Neural cell (in vitro differentiated cells): ENCODE measurements at regions not wholly inside any gene's neighbourhood (a gene's known extent, or its start where the extent isn't known, plus 50 kb on each side); places are given as distances from the start of the nearest gene placed in this dataset.

Source experiments
- EP300 ChIP-seq: fragments of 450-650 bp; conservative IDR thresholded peaks from 2 replicates; pipeline ENCODE4 v1.6.1; 2014; ENCODE audit warnings: antibody characterized with exemption, mild to moderate bottlenecking, moderate library complexity; ENCODE audit not compliant: poor library complexity, severe bottlenecking
- EZH2 ChIP-seq: fragments of 200-600, 300-800 bp; shearing (Covaris generic), sonication (generic); IDR thresholded peaks from 2 replicates; pipeline ENCODE4 v1.6.1; 2014; ENCODE audit warnings: antibody characterized with exemption, low read length, borderline replicate concordance, mild to moderate bottlenecking; ENCODE audit not compliant: insufficient read depth, poor library complexity, severe bottlenecking
- MXI1 ChIP-seq: fragments of 450-650 bp; conservative IDR thresholded peaks from 2 replicates; pipeline ENCODE4 v1.6.1; 2014; ENCODE audit warnings: antibody characterized with exemption, mild to moderate bottlenecking; ENCODE audit not compliant: poor library complexity, severe bottlenecking
- POLR2AphosphoS5 ChIP-seq: IDR thresholded peaks from 2 replicates; pipeline ENCODE4 v1.6.1; 2012
- RAD21 ChIP-seq: fragments of 450-650 bp; conservative IDR thresholded peaks from 2 replicates; pipeline ENCODE4 v1.6.1; 2014; ENCODE audit warnings: antibody characterized with exemption, mild to moderate bottlenecking, moderate library complexity
- TF ChIP-seq, protein P1 (sequence below): IDR thresholded peaks from 2 replicates; pipeline ENCODE4 v1.6.1; 2012; ENCODE audit warnings: borderline replicate concordance
- TF ChIP-seq, protein P2 (sequence below): fragments of 450-650 bp; IDR thresholded peaks from 2 replicates; pipeline ENCODE4 v1.5.1; 2014; ENCODE audit warnings: antibody characterized with exemption, mild to moderate bottlenecking, moderate library complexity; ENCODE audit not compliant: poor library complexity, severe bottlenecking

DNA sequence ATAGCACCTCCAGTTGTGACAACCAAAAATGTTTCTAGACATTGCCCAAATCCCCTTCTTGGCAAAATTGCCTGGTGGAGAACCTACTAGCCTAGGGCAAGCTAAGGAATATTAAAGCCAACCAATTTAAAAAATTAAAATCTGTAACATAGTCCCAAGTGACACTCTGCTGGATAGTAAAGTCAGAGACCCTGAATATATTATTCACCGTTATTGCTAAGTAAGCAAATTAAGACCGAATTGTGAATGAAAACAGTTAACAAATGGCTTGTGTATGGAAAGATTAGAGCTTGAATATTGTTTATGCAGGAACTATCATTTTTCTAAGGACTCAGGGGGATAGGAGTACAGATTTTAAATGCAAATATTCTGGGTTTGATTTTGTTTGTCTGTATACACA, 208.1 kb downstream of the DMAC1 start:
- TF ChIP-seq, protein P1, sequence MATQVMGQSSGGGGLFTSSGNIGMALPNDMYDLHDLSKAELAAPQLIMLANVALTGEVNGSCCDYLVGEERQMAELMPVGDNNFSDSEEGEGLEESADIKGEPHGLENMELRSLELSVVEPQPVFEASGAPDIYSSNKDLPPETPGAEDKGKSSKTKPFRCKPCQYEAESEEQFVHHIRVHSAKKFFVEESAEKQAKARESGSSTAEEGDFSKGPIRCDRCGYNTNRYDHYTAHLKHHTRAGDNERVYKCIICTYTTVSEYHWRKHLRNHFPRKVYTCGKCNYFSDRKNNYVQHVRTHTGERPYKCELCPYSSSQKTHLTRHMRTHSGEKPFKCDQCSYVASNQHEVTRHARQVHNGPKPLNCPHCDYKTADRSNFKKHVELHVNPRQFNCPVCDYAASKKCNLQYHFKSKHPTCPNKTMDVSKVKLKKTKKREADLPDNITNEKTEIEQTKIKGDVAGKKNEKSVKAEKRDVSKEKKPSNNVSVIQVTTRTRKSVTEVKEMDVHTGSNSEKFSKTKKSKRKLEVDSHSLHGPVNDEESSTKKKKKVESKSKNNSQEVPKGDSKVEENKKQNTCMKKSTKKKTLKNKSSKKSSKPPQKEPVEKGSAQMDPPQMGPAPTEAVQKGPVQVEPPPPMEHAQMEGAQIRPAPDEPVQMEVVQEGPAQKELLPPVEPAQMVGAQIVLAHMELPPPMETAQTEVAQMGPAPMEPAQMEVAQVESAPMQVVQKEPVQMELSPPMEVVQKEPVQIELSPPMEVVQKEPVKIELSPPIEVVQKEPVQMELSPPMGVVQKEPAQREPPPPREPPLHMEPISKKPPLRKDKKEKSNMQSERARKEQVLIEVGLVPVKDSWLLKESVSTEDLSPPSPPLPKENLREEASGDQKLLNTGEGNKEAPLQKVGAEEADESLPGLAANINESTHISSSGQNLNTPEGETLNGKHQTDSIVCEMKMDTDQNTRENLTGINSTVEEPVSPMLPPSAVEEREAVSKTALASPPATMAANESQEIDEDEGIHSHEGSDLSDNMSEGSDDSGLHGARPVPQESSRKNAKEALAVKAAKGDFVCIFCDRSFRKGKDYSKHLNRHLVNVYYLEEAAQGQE = no peak
- TF ChIP-seq, protein P2, sequence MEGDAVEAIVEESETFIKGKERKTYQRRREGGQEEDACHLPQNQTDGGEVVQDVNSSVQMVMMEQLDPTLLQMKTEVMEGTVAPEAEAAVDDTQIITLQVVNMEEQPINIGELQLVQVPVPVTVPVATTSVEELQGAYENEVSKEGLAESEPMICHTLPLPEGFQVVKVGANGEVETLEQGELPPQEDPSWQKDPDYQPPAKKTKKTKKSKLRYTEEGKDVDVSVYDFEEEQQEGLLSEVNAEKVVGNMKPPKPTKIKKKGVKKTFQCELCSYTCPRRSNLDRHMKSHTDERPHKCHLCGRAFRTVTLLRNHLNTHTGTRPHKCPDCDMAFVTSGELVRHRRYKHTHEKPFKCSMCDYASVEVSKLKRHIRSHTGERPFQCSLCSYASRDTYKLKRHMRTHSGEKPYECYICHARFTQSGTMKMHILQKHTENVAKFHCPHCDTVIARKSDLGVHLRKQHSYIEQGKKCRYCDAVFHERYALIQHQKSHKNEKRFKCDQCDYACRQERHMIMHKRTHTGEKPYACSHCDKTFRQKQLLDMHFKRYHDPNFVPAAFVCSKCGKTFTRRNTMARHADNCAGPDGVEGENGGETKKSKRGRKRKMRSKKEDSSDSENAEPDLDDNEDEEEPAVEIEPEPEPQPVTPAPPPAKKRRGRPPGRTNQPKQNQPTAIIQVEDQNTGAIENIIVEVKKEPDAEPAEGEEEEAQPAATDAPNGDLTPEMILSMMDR = no peak
- TF ChIP-seq POLR2AphosphoS5 = no peak
- TF ChIP-seq RAD21 = no peak
- no peak for TF ChIP-seq EZH2
- no peak for TF ChIP-seq EP300
- no peak for TF ChIP-seq MXI1
